ENCODE measurements at regions not wholly inside any gene's neighbourhood (a gene's known extent, or its start where the extent isn't known, plus 50 kb on each side); places are given as distances from the start of the nearest gene placed in this dataset.

- TF ChIP-seq CTCF (IDR thresholded peaks at IDR 0.05) (no peak), POLR2AphosphoS5 (IDR thresholded peaks at IDR 0.05) (no peak), POLR2A (IDR thresholded peaks at IDR 0.05) (no peak)
Observed at GRCh38 chr2:52383541-52383940, 1351.6 kb upstream of the NRXN1 start.

Measured in suprapubic skin (tissue), 4 donors.